ENCODE measurements at regions not wholly inside any gene's neighbourhood (a gene's known extent, or its start where the extent isn't known, plus 50 kb on each side); places are given as distances from the start of the nearest gene placed in this dataset.
"Not testable (repeated sequence)": the region's sequence is repeated elsewhere in the genome, so short reads cannot be mapped to it uniquely, and the experiment has no call there.

GRCh38 chr12:4191149-4191548 lies 82.4 kb upstream of the CCND2 start:
- DNase-seq: no peak

- peak; percentile 19 for DNase-seq
These were observed 83.0 kb upstream of the CCND2 start for GRCh38 chr12:4190366-4191063.

- DNase-seq: no peak
These were observed 83.8 kb upstream of the CCND2 start for GRCh38 chr12:4189721-4190120.

- no peak for DNase-seq
These were observed 85.6 kb upstream of the CCND2 start for GRCh38 chr12:4187916-4188315.

GRCh38 chr12:4187315-4187714 lies 86.2 kb upstream of the CCND2 start:
- DNase-seq: not testable (repeated sequence)

- DNase-seq: no peak
These were observed 95.0 kb upstream of the CCND2 start for GRCh38 chr12:4178424-4179170.

- peak; percentile 41 for DNase-seq
These were observed 96.3 kb upstream of the CCND2 start for GRCh38 chr12:4177262-4177661.

GRCh38 chr12:4176168-4176567 lies 97.4 kb upstream of the CCND2 start:
- no peak for DNase-seq

- no peak for DNase-seq
These were observed 99.1 kb upstream of the CCND2 start for GRCh38 chr12:4174417-4174816.

GRCh38 chr12:4172999-4173398 lies 100.6 kb upstream of the CCND2 start:
- no peak for DNase-seq

- DNase-seq: no peak
These were observed 101.8 kb upstream of the CCND2 start for GRCh38 chr12:4171742-4172141.

GRCh38 chr12:4169959-4170358 lies 103.6 kb upstream of the CCND2 start:
- no peak for DNase-seq

GRCh38 chr12:4169531-4169930 lies 104.0 kb upstream of the CCND2 start:
- no peak for DNase-seq

GRCh38 chr12:4168036-4168435 lies 105.5 kb upstream of the CCND2 start:
- DNase-seq: no peak

GRCh38 chr12:4164559-4165558 lies 108.7 kb upstream of the CCND2 start:
- DNase-seq: peak; percentile 67

- DNase-seq: no peak
These were observed 109.4 kb upstream of the CCND2 start for GRCh38 chr12:4164188-4164558.

- DNase-seq: no peak
These were observed 111.8 kb upstream of the CCND2 start for GRCh38 chr12:4161718-4162117.

GRCh38 chr12:4160314-4161040 lies 113.1 kb upstream of the CCND2 start:
- DNase-seq: no peak

- no peak for DNase-seq
These were observed 113.7 kb upstream of the CCND2 start for GRCh38 chr12:4159851-4160250.

GRCh38 chr12:4158306-4158705 lies 115.3 kb upstream of the CCND2 start:
- DNase-seq: no peak

GRCh38 chr12:4157122-4157521 lies 116.4 kb upstream of the CCND2 start:
- DNase-seq: no peak

GRCh38 chr12:4156317-4156716 lies 117.2 kb upstream of the CCND2 start:
- no peak for DNase-seq
